ENCODE measurements at regions not wholly inside any gene's neighbourhood (a gene's known extent, or its start where the extent isn't known, plus 50 kb on each side); places are given as distances from the start of the nearest gene placed in this dataset.

DNA sequence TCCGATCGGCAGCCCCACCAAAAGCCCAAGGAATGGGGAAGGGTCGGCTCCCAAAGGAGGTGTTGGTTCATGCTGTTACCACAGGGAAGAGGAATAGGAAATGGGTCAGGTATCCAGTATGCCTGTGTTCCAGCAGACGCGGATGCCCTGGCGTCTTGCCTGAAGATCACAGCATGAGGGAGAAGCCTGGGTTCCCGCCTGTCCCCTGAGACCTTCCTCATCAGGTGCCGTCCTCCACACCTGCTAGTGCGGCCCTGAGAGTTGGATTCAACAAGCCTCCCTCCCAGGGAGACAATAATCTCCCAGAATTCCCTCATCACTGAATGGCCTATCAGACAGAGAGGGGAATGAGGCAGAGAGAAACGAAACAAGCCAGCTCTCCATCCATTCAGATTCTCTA lies 92.2 kb downstream of the SPATA19 start:
- no peaks in the 10 kb centered on the region for H3K27me3 ChIP-seq (ENCODE audit: insufficient read depth, low read depth, low read length)
- no peak overlapping the region for H3K27ac ChIP-seq (ENCODE audit: low read length)
- H3K36me3 ChIP-seq (ENCODE audit: insufficient read depth, low read length), result no peaks in the 10 kb centered on the region
- H4K20me1 ChIP-seq (ENCODE audit: insufficient read depth), result no peaks in the 10 kb centered on the region
- H2AFZ ChIP-seq (ENCODE audit: low read depth, low read length), result no peak overlapping the region
- H3K9ac ChIP-seq (ENCODE audit: low read length), result no peak overlapping the region
- no peaks in the 10 kb centered on the region for H3F3A ChIP-seq (ENCODE audit: insufficient read depth, low read length, poor library complexity, severe bottlenecking)
- TF ChIP-seq EZH2 (IDR thresholded peaks at IDR 0.05; ENCODE audit: borderline replicate concordance, insufficient read depth, low read length, poor library complexity, severe bottlenecking) (no peak), CTCF (IDR thresholded peaks at IDR 0.05; ENCODE audit: poor library complexity, severe bottlenecking) (no peak)
- no peaks in the 10 kb centered on the region for H3K9me3 ChIP-seq (ENCODE audit: low read length)
- no peaks in the 10 kb centered on the region for H3K79me2 ChIP-seq (replicated peaks; ENCODE audit: insufficient read depth, low read length)
- no peak overlapping the region for H3K4me3 ChIP-seq (ENCODE audit: low read length)
- no peaks in the 10 kb centered on the region for H3K9me2 ChIP-seq (ENCODE audit: insufficient read depth, low read length)
- H3K4me2 ChIP-seq (ENCODE audit: low read length), result no peak overlapping the region

DNA sequence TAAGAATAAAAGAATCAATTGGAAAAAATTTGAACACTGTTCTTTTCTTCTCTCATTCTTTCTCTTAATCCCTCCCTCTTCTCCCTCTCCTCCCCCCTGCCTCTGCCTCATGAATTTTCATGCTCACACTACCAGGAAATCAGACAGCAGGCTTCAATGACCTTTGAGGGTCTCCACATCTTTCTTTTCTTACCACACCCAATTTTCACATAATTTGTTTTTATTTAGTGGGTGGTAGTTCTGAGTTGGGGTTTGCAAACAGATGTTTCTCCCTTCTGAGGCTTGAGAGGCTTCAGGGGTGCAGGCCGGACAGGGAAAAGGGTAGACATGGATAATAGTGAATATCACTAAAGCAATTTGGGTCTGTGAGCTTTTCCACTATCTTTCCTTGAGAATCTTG lies 95.5 kb downstream of the SPATA19 start:
- no peaks in the 10 kb centered on the region for H3K27me3 ChIP-seq (ENCODE audit: insufficient read depth, low read depth, low read length)
- no peaks in the 10 kb centered on the region for H3K9me3 ChIP-seq (ENCODE audit: low read length)
- H3K79me2 ChIP-seq (replicated peaks; ENCODE audit: insufficient read depth, low read length), result no peaks in the 10 kb centered on the region
- TF ChIP-seq CTCF (IDR thresholded peaks at IDR 0.05; ENCODE audit: poor library complexity, severe bottlenecking) (no peak), RAD21 (conservative IDR thresholded peaks at IDR 0.05) (no peak), EP300 (conservative IDR thresholded peaks at IDR 0.05; ENCODE audit: poor library complexity, severe bottlenecking) (no peak), POLR2AphosphoS5 (IDR thresholded peaks at IDR 0.05) (no peak), SMC3 (conservative IDR thresholded peaks at IDR 0.05; ENCODE audit: poor library complexity) (no peak), TAF1 (IDR thresholded peaks at IDR 0.05; ENCODE audit: low read depth) (no peak)
- H3K4me2 ChIP-seq (ENCODE audit: low read length), result no peak overlapping the region
- H3K36me3 ChIP-seq (ENCODE audit: insufficient read depth, low read length), result no peaks in the 10 kb centered on the region
- H2AFZ ChIP-seq (ENCODE audit: low read depth, low read length), result no peak overlapping the region
- no peak overlapping the region for H3K4me3 ChIP-seq (ENCODE audit: low read length)
- H4K20me1 ChIP-seq (ENCODE audit: insufficient read depth), result no peaks in the 10 kb centered on the region
- H3K27ac ChIP-seq (ENCODE audit: low read length), result no peak overlapping the region
- H3K9me2 ChIP-seq (ENCODE audit: insufficient read depth, low read length), result no peaks in the 10 kb centered on the region
- no peak overlapping the region for H3K9ac ChIP-seq (ENCODE audit: low read length)
- H3F3A ChIP-seq (ENCODE audit: insufficient read depth, low read length, poor library complexity, severe bottlenecking), result no peaks in the 10 kb centered on the region

DNA sequence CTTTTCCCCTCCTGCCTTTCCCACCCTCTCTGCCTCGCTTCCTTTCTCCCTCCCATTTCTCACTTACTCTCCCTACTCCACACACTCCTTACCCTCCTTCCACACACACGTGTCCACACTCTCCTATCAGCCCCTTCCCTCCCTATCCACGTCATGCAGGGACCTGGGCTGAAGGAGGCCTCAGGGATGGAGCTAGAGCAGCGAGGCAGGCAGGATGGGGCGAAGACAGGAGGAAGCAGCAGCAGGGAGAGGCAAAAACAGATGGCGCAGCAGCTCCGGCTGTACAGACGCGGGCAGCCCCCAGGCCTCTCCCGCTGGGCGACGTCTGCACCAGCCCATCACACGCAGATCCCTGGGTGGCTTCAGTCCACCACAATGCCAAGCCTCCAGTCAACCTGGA lies 97.9 kb downstream of the SPATA19 start:
- Histone ChIP-seq H3K9me3 (ENCODE audit: low read length) (no peaks in the 10 kb centered on the region), H3K27me3 (ENCODE audit: insufficient read depth, low read depth, low read length) (no peaks in the 10 kb centered on the region), H3K36me3 (ENCODE audit: insufficient read depth, low read length) (no peaks in the 10 kb centered on the region), H3K9me2 (ENCODE audit: insufficient read depth, low read length) (no peaks in the 10 kb centered on the region), H3F3A (ENCODE audit: insufficient read depth, low read length, poor library complexity, severe bottlenecking) (no peaks in the 10 kb centered on the region), H3K4me2 (ENCODE audit: low read length) (no peak overlapping the region), H3K4me3 (ENCODE audit: low read length) (no peak overlapping the region), H4K20me1 (ENCODE audit: insufficient read depth) (no peaks in the 10 kb centered on the region), H3K9ac (ENCODE audit: low read length) (no peak overlapping the region), H3K79me2 (replicated peaks; ENCODE audit: insufficient read depth, low read length) (no peaks in the 10 kb centered on the region), H2AFZ (ENCODE audit: low read depth, low read length) (no peak overlapping the region), H3K27ac (ENCODE audit: low read length) (no peak overlapping the region)
- no peak for TF ChIP-seq EP300 (conservative IDR thresholded peaks at IDR 0.05; ENCODE audit: poor library complexity, severe bottlenecking)
- no peak for TF ChIP-seq EZH2 (IDR thresholded peaks at IDR 0.05; ENCODE audit: borderline replicate concordance, insufficient read depth, low read length, poor library complexity, severe bottlenecking)
- no peak for TF ChIP-seq CTCF (IDR thresholded peaks at IDR 0.05; ENCODE audit: poor library complexity, severe bottlenecking)
- no peak for TF ChIP-seq TAF1 (IDR thresholded peaks at IDR 0.05; ENCODE audit: low read depth)
- TF ChIP-seq, protein P1, sequence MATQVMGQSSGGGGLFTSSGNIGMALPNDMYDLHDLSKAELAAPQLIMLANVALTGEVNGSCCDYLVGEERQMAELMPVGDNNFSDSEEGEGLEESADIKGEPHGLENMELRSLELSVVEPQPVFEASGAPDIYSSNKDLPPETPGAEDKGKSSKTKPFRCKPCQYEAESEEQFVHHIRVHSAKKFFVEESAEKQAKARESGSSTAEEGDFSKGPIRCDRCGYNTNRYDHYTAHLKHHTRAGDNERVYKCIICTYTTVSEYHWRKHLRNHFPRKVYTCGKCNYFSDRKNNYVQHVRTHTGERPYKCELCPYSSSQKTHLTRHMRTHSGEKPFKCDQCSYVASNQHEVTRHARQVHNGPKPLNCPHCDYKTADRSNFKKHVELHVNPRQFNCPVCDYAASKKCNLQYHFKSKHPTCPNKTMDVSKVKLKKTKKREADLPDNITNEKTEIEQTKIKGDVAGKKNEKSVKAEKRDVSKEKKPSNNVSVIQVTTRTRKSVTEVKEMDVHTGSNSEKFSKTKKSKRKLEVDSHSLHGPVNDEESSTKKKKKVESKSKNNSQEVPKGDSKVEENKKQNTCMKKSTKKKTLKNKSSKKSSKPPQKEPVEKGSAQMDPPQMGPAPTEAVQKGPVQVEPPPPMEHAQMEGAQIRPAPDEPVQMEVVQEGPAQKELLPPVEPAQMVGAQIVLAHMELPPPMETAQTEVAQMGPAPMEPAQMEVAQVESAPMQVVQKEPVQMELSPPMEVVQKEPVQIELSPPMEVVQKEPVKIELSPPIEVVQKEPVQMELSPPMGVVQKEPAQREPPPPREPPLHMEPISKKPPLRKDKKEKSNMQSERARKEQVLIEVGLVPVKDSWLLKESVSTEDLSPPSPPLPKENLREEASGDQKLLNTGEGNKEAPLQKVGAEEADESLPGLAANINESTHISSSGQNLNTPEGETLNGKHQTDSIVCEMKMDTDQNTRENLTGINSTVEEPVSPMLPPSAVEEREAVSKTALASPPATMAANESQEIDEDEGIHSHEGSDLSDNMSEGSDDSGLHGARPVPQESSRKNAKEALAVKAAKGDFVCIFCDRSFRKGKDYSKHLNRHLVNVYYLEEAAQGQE (IDR thresholded peaks at IDR 0.05; ENCODE audit: borderline replicate concordance), result no peak
- TF ChIP-seq RAD21 (conservative IDR thresholded peaks at IDR 0.05), result no peak
- TF ChIP-seq SMC3 (conservative IDR thresholded peaks at IDR 0.05; ENCODE audit: poor library complexity), result no peak
- TF ChIP-seq MXI1 (conservative IDR thresholded peaks at IDR 0.05; ENCODE audit: poor library complexity, severe bottlenecking), result no peak

Data from neural cell (in vitro differentiated cells).